BJ (cell line): ENCODE measurements at regions not wholly inside any gene's neighbourhood (a gene's known extent, or its start where the extent isn't known, plus 50 kb on each side); places are given as distances from the start of the nearest gene placed in this dataset.

ENCODE experiments used
- CTCF ChIA-PET: fragments of 350-600 bp; formaldehyde crosslinking; extraction: SDS; loops from one replicate; lab custom pipeline; 2021; ENCODE audit warnings: antibody characterized with exemption, inconsistent platforms; lab: Yijun Ruan, JAX
- POLR2A ChIA-PET: fragments of 300-600 bp; sonication (Branson Sonifier 250); formaldehyde crosslinking; extraction: SDS; loops from one replicate; lab custom pipeline; 2021; ENCODE audit warnings: antibody characterized with exemption; lab: Charles Lee
- DNase-seq: peaks from one replicate; pipeline ENCODE4 v3.0.0-alpha.2; 2011; ENCODE audit warnings: low read depth
- H3K27me3 ChIP-seq: 2 replicates; pipeline ENCODE4 v1.6.0; 2011; ENCODE audit warnings: low read length; ENCODE audit not compliant: control insufficient read depth, insufficient read depth
- H3K36me3 ChIP-seq: 2 replicates; pipeline ENCODE4 v1.5.1; 2011; ENCODE audit warnings: low read length; ENCODE audit not compliant: control insufficient read depth, insufficient read depth
- H3K4me3 ChIP-seq: 2 replicates; pipeline ENCODE4 v1.5.1; 2011; ENCODE audit warnings: low read depth, mild to moderate bottlenecking, control low read depth, low read length
- CTCF ChIP-seq: IDR thresholded peaks from 2 replicates; pipeline ENCODE4 v1.5.1; 2011; ENCODE audit warnings: low read depth, mild to moderate bottlenecking, control low read depth, inconsistent platforms, low read length, moderate library complexity; ENCODE audit not compliant: insufficient read depth

- Histone ChIP-seq H3K36me3 (no peaks in the 10 kb centered on the region), H3K4me3 (no peak overlapping the region), H3K27me3 (peaks cover 25% of the 10 kb centered on the region)
- ChIA-PET POLR2A (no interaction called here), CTCF (interaction anchor here (0.7 kb wide), 1 partner anchor 18 kb away, joined by 3 read pairs; no protein-coding TSS in a partner anchor)
- DNase-seq: no peak
- no peak for TF ChIP-seq CTCF
Observed at GRCh38 chr10:78726171-78726570, 342.6 kb upstream of the ZMIZ1 start.

- no peaks in the 10 kb centered on the region for H3K36me3 ChIP-seq
- no peak for DNase-seq
- peaks cover 28% of the 10 kb centered on the region for H3K27me3 ChIP-seq
- TF ChIP-seq CTCF: no peak
- ChIA-PET CTCF (no interaction called here), POLR2A (no interaction called here)
- H3K4me3 ChIP-seq: no peak overlapping the region
Observed at GRCh38 chr10:78727251-78727650, 341.5 kb upstream of the ZMIZ1 start.

GRCh38 chr10:78727728-78728127, 341.0 kb upstream of the ZMIZ1 start:
- TF ChIP-seq CTCF: no peak
- Histone ChIP-seq H3K27me3 (peaks cover 28% of the 10 kb centered on the region), H3K4me3 (no peak overlapping the region), H3K36me3 (no peaks in the 10 kb centered on the region)
- ChIA-PET POLR2A (interaction anchor here (0.6 kb wide), 1 partner anchor 50 kb away, joined by 26 read pairs; no protein-coding TSS in a partner anchor), CTCF (no interaction called here)
- no peak for DNase-seq

- ChIA-PET POLR2A (interaction anchor here (0.6 kb wide), 1 partner anchor 49 kb away, joined by 26 read pairs; no protein-coding TSS in a partner anchor), CTCF (no interaction called here)
- Histone ChIP-seq H3K27me3 (peaks cover 28% of the 10 kb centered on the region), H3K4me3 (no peak overlapping the region), H3K36me3 (no peaks in the 10 kb centered on the region)
- DNase-seq: no peak
- TF ChIP-seq CTCF: no peak
Observed at GRCh38 chr10:78728176-78728575, 340.6 kb upstream of the ZMIZ1 start.

- Histone ChIP-seq H3K4me3 (no peak overlapping the region), H3K36me3 (no peaks in the 10 kb centered on the region), H3K27me3 (peaks cover 25% of the 10 kb centered on the region)
- DNase-seq: no peak
- CTCF ChIA-PET: interaction anchor here (0.7 kb wide), 1 partner anchor 12 kb away, joined by 4 read pairs; no protein-coding TSS in a partner anchor
- TF ChIP-seq CTCF: no peak
- POLR2A ChIA-PET: no interaction called here
Observed at GRCh38 chr10:78729366-78729765, 339.4 kb upstream of the ZMIZ1 start.
